ENCODE measurements at regions not wholly inside any gene's neighbourhood (a gene's known extent, or its start where the extent isn't known, plus 50 kb on each side); places are given as distances from the start of the nearest gene placed in this dataset.

GRCh38 chr10:105707603-105708002 lies 1066.5 kb downstream of the SORCS3 start:
- TF ChIP-seq CTCF (IDR thresholded peaks at IDR 0.05 in 8 of 11, conservative IDR thresholded peaks at IDR 0.05 in 3 of 11) (no peak), POLR2A (IDR thresholded peaks at IDR 0.05) (no peak), POLR2AphosphoS5 (IDR thresholded peaks at IDR 0.05) (no peak)

Measured in spleen (tissue), 7 donors.